Stimulated activated CD8-positive, alpha-beta memory T cell treated with anti-CD3 and anti-CD28 coated beads, Interleukin-4, amount 100 ng/mL, for 48 hours (primary cell): ENCODE measurements at regions not wholly inside any gene's neighbourhood (a gene's known extent, or its start where the extent isn't known, plus 50 kb on each side); places are given as distances from the start of the nearest gene placed in this dataset.

Experiments
- DNase-seq: peaks from one replicate; pipeline ENCODE4 v3.0.0-alpha.2; 2020

- no peak for DNase-seq
Observed at GRCh38 chr10:55098452-55098851, 297.4 kb upstream of the PCDH15 start.

- no peak for DNase-seq
Observed at GRCh38 chr10:55091691-55092328, 290.8 kb upstream of the PCDH15 start.

- no peak for DNase-seq
Observed at GRCh38 chr10:55078121-55078520, 277.1 kb upstream of the PCDH15 start.

- DNase-seq: no peak
Observed at GRCh38 chr10:55065185-55065584, 264.2 kb upstream of the PCDH15 start.

GRCh38 chr10:55063811-55064210 lies 262.8 kb upstream of the PCDH15 start:
- no peak for DNase-seq

- DNase-seq: no peak
Observed at GRCh38 chr10:55062349-55062748, 261.3 kb upstream of the PCDH15 start.

- no peak for DNase-seq
Observed at GRCh38 chr10:55058800-55059199, 257.8 kb upstream of the PCDH15 start.

- no peak for DNase-seq
Observed at GRCh38 chr10:55051515-55051914, 250.5 kb upstream of the PCDH15 start.

- no peak for DNase-seq
Observed at GRCh38 chr10:55048830-55049498, 247.9 kb upstream of the PCDH15 start.

- no peak for DNase-seq
Observed at GRCh38 chr10:55043540-55043939, 242.5 kb upstream of the PCDH15 start.

- DNase-seq: no peak
Observed at GRCh38 chr10:55033061-55033460, 232.0 kb upstream of the PCDH15 start.

- DNase-seq: no peak
Observed at GRCh38 chr10:55024713-55025112, 223.7 kb upstream of the PCDH15 start.

- DNase-seq: no peak
Observed at GRCh38 chr10:55019439-55019838, 218.4 kb upstream of the PCDH15 start.

- DNase-seq: no peak
Observed at GRCh38 chr10:55013318-55013717, 212.3 kb upstream of the PCDH15 start.

- DNase-seq: no peak
Observed at GRCh38 chr10:55002420-55002819, 201.4 kb upstream of the PCDH15 start.

- no peak for DNase-seq
Observed at GRCh38 chr10:55001422-55001821, 200.4 kb upstream of the PCDH15 start.

GRCh38 chr10:54993148-54993547 lies 192.1 kb upstream of the PCDH15 start:
- DNase-seq: no peak

- DNase-seq: no peak
Observed at GRCh38 chr10:54985732-54986131, 184.7 kb upstream of the PCDH15 start.

- DNase-seq: no peak
Observed at GRCh38 chr10:54983255-54983654, 182.2 kb upstream of the PCDH15 start.

- no peak for DNase-seq
Observed at GRCh38 chr10:54962134-54962900, 161.3 kb upstream of the PCDH15 start.

- DNase-seq: no peak
Observed at GRCh38 chr10:54961040-54961439, 160.0 kb upstream of the PCDH15 start.

GRCh38 chr10:54958844-54959243 lies 157.8 kb upstream of the PCDH15 start:
- DNase-seq: no peak

GRCh38 chr10:54947605-54948004 lies 146.6 kb upstream of the PCDH15 start:
- DNase-seq: no peak

- DNase-seq: no peak
Observed at GRCh38 chr10:54940418-54940817, 139.4 kb upstream of the PCDH15 start.
